Mesenchymal stem cell (in vitro differentiated cells and primary cell): ENCODE measurements at regions not wholly inside any gene's neighbourhood (a gene's known extent, or its start where the extent isn't known, plus 50 kb on each side); places are given as distances from the start of the nearest gene placed in this dataset.

ENCODE experiments used
- DNase-seq: peaks from one replicate; pipeline ENCODE4 v3.0.0-alpha.2; 2013
- H2AFZ ChIP-seq: one replicate; pipeline ENCODE4 v1.6.1; 2013; ENCODE audit warnings: low read depth, mild to moderate bottlenecking, control low read depth, inconsistent platforms, low read length, moderate library complexity
- H2AK5ac ChIP-seq: 2 replicates; pipeline ENCODE4 v1.6.1; 2013; ENCODE audit warnings: low read length, moderate library complexity, mild to moderate bottlenecking, inconsistent platforms; ENCODE audit not compliant: severe bottlenecking
- H2BK120ac ChIP-seq: one replicate; pipeline ENCODE4 v1.6.1; 2013; ENCODE audit warnings: low read depth, mild to moderate bottlenecking, inconsistent platforms, low read length, moderate library complexity
- H2BK12ac ChIP-seq, 2 experiments: one replicate each; pipeline ENCODE4 v1.6.1; 2013; ENCODE audit warnings: inconsistent platforms in 2 of 2, low read length in 2 of 2, mild to moderate bottlenecking in 2 of 2, moderate library complexity in 2 of 2, control low read depth in 1 of 2
- H2BK15ac ChIP-seq: one replicate; pipeline ENCODE4 v1.6.1; 2013; ENCODE audit warnings: mild to moderate bottlenecking, low read depth, inconsistent platforms; ENCODE audit not compliant: poor library complexity, severe bottlenecking
- H2BK5ac ChIP-seq: 2 replicates; pipeline ENCODE4 v1.6.1; 2013; ENCODE audit warnings: low read depth, mild to moderate bottlenecking, low read length, control low read depth, inconsistent platforms; ENCODE audit not compliant: poor library complexity, severe bottlenecking
- H3K14ac ChIP-seq, 2 experiments: one replicate each; pipeline ENCODE4 v1.6.1; 2013; ENCODE audit warnings: inconsistent platforms in 2 of 2, low read length in 2 of 2, control low read depth in 1 of 2, mild to moderate bottlenecking in 1 of 2, moderate library complexity in 1 of 2
- H3K18ac ChIP-seq, 2 experiments: one replicate each; pipeline ENCODE4 v1.6.1; 2013; ENCODE audit warnings: inconsistent platforms in 2 of 2, low read length in 2 of 2, control low read depth in 1 of 2, low read depth in 1 of 2, mild to moderate bottlenecking in 1 of 2
- H3K23ac ChIP-seq, 2 experiments: one replicate each; pipeline ENCODE4 v1.6.1; 2013; ENCODE audit warnings: inconsistent platforms in 2 of 2, low read length in 2 of 2, mild to moderate bottlenecking in 2 of 2, moderate library complexity in 2 of 2, control low read depth in 1 of 2
- H3K27ac ChIP-seq: 2 replicates; pipeline ENCODE4 v1.5.1; 2013; ENCODE audit warnings: mild to moderate bottlenecking, moderate library complexity, low read length, control low read depth, inconsistent platforms; ENCODE audit not compliant: poor library complexity, severe bottlenecking
- H3K27me3 ChIP-seq, 2 experiments: 2 replicates each; pipeline versions ENCODE4 v1.6.1 to v1.7.0; 2013; ENCODE audit warnings: low read length in 2 of 2, mild to moderate bottlenecking in 2 of 2, moderate library complexity in 2 of 2, control low read depth in 1 of 2, inconsistent platforms in 1 of 2; ENCODE audit not compliant: control insufficient read depth in 1 of 2, insufficient read depth in 1 of 2
- H3K36me3 ChIP-seq, 2 experiments: 2 replicates each; pipeline versions ENCODE4 v1.6.1 to v1.7.0; 2013; ENCODE audit warnings: low read length in 2 of 2, control low read depth in 1 of 2, inconsistent platforms in 1 of 2, low read depth in 1 of 2, mild to moderate bottlenecking in 1 of 2; ENCODE audit not compliant: insufficient read depth in 2 of 2, control insufficient read depth in 1 of 2
- H3K4ac ChIP-seq, 2 experiments: one replicate each; pipeline ENCODE4 v1.6.1; 2013; ENCODE audit warnings: inconsistent platforms in 2 of 2, low read length in 2 of 2, mild to moderate bottlenecking in 2 of 2, moderate library complexity in 2 of 2, control low read depth in 1 of 2, low read depth in 1 of 2
- H3K4me1 ChIP-seq: 2 replicates; pipeline ENCODE4 v1.6.1; 2013; ENCODE audit warnings: low read depth, low read length, control low read depth; ENCODE audit not compliant: control insufficient read depth, insufficient read depth
- H3K4me2 ChIP-seq: 2 replicates; pipeline ENCODE4 v1.6.1; 2013; ENCODE audit warnings: low read length, mild to moderate bottlenecking, inconsistent platforms; ENCODE audit not compliant: poor library complexity, severe bottlenecking
- H3K4me3 ChIP-seq, 2 experiments: 2 replicates each; pipeline versions ENCODE4 v1.5.1 to v1.7.0; 2013; ENCODE audit warnings: low read length in 2 of 2, mild to moderate bottlenecking in 2 of 2, control low read depth in 1 of 2, low read depth in 1 of 2; ENCODE audit not compliant: insufficient read depth in 1 of 2
- H3K79me1 ChIP-seq: replicated peaks from 2 replicates; pipeline ENCODE4 v1.6.1; 2013; ENCODE audit warnings: mild to moderate bottlenecking, control low read depth, low read length, inconsistent platforms; ENCODE audit not compliant: poor library complexity, severe bottlenecking
- H3K9ac ChIP-seq: 2 replicates; pipeline ENCODE4 v1.7.0; 2013; ENCODE audit warnings: mild to moderate bottlenecking, low read length, moderate library complexity
- H3K9me3 ChIP-seq: 2 replicates; pipeline ENCODE4 v1.7.0; 2013; ENCODE audit warnings: mild to moderate bottlenecking, low read length; ENCODE audit not compliant: control insufficient read depth
- H4K8ac ChIP-seq: one replicate; pipeline ENCODE4 v1.6.1; 2013; ENCODE audit warnings: inconsistent platforms, mild to moderate bottlenecking, low read length, moderate library complexity
- H4K91ac ChIP-seq: one replicate; pipeline ENCODE4 v1.6.1; 2013; ENCODE audit warnings: mild to moderate bottlenecking, low read length, inconsistent platforms
- WGBS: methylation state at CpG from one replicate; pipeline ENCODE4 v1.1.7; 2013; ENCODE audit warnings: mixed read lengths; 5-methylcytosine and 5-hydroxymethylcytosine counted together

- Histone ChIP-seq H2BK5ac (no peak overlapping the region), H2AK5ac (no peak overlapping the region), H3K9ac (no peak overlapping the region), H3K14ac (no peak overlapping the region), H2AFZ (no peak overlapping the region), H4K91ac (no peak overlapping the region), H3K27ac (no peak overlapping the region), H3K79me1 (no peaks in the 10 kb centered on the region), H3K4me3 (no peak overlapping the region), H3K4ac (no peak overlapping the region), H2BK120ac (no peak overlapping the region), H2BK15ac (no peak overlapping the region), H2BK12ac (no peak overlapping the region), H3K23ac (no peak overlapping the region), H3K4me1 (no peaks in the 10 kb centered on the region), H3K27me3 (peaks cover 3 to 6% of the 10 kb centered on the region in 2 experiments), H3K9me3 (no peaks in the 10 kb centered on the region), H4K8ac (no peak overlapping the region), H3K18ac (peak overlapping the region in 1 of 2 experiments; percentile 34), H3K4me2 (no peak overlapping the region), H3K36me3 (no peaks in the 10 kb centered on the region)
- 89% methylated on average over 10 of the region's 11 CpGs for WGBS
- no peak for DNase-seq
Observed at GRCh38 chr12:32036477-32037263, 70.0 kb upstream of the BICD1 start.

- H2AK5ac ChIP-seq: no peak overlapping the region
- peak overlapping the region in 1 of 2 experiments; percentile 59 for H3K4me3 ChIP-seq
- H3K27ac ChIP-seq: no peak overlapping the region
- no peaks in the 10 kb centered on the region for H3K27me3 ChIP-seq
- no peak overlapping the region for H2AFZ ChIP-seq
- H3K9ac ChIP-seq: no peak overlapping the region
- no peaks in the 10 kb centered on the region for H3K79me1 ChIP-seq
- H3K23ac ChIP-seq: no peak overlapping the region
- no peak overlapping the region for H2BK12ac ChIP-seq
- H3K4me1 ChIP-seq: no peaks in the 10 kb centered on the region
- H3K36me3 ChIP-seq: no peaks in the 10 kb centered on the region
- no peak overlapping the region for H3K18ac ChIP-seq
- no peak overlapping the region for H3K4ac ChIP-seq
- H3K4me2 ChIP-seq: no peak overlapping the region
- peaks cover 20% of the 10 kb centered on the region for H3K9me3 ChIP-seq
- no peak overlapping the region for H2BK5ac ChIP-seq
- no peak overlapping the region for H4K91ac ChIP-seq
- no peak overlapping the region for H2BK15ac ChIP-seq
- H2BK120ac ChIP-seq: no peak overlapping the region
- no peak overlapping the region for H3K14ac ChIP-seq
- WGBS: 49% methylated on average over 6 of the region's 9 CpGs
- DNase-seq: no peak
- no peak overlapping the region for H4K8ac ChIP-seq
Observed at GRCh38 chr12:32039347-32039746, 67.3 kb upstream of the BICD1 start.

- Histone ChIP-seq H4K8ac (no peak overlapping the region), H3K4me1 (no peaks in the 10 kb centered on the region), H3K27me3 (no peaks in the 10 kb centered on the region), H2BK5ac (no peak overlapping the region), H3K79me1 (no peaks in the 10 kb centered on the region), H3K23ac (no peak overlapping the region), H3K9me3 (peaks cover 22% of the 10 kb centered on the region), H3K27ac (no peak overlapping the region), H4K91ac (no peak overlapping the region), H2BK15ac (no peak overlapping the region), H3K9ac (no peak overlapping the region), H3K4ac (no peak overlapping the region), H2BK12ac (no peak overlapping the region), H2AFZ (no peak overlapping the region), H3K14ac (no peak overlapping the region), H3K18ac (no peak overlapping the region), H2AK5ac (no peak overlapping the region), H3K36me3 (no peaks in the 10 kb centered on the region), H3K4me2 (no peak overlapping the region), H3K4me3 (no peak overlapping the region), H2BK120ac (no peak overlapping the region)
- DNase-seq: no peak
- WGBS: 32% methylated on average over 5 of the region's 6 CpGs
Observed at GRCh38 chr12:32039917-32040575, 66.6 kb upstream of the BICD1 start.

GRCh38 chr12:32043928-32044549, 62.6 kb upstream of the BICD1 start:
- Histone ChIP-seq H3K79me1 (no peaks in the 10 kb centered on the region), H3K4me1 (no peaks in the 10 kb centered on the region), H3K4me2 (no peak overlapping the region), H2BK12ac (no peak overlapping the region), H3K4ac (no peak overlapping the region), H2AFZ (no peak overlapping the region), H3K23ac (no peak overlapping the region), H3K4me3 (no peak overlapping the region), H3K18ac (no peak overlapping the region), H4K8ac (no peak overlapping the region), H2BK15ac (no peak overlapping the region), H3K9me3 (peaks cover 22% of the 10 kb centered on the region), H3K36me3 (no peaks in the 10 kb centered on the region), H2BK5ac (no peak overlapping the region), H3K27ac (no peak overlapping the region), H2BK120ac (no peak overlapping the region), H4K91ac (no peak overlapping the region), H3K27me3 (no peaks in the 10 kb centered on the region), H2AK5ac (no peak overlapping the region), H3K14ac (no peak overlapping the region), H3K9ac (no peak overlapping the region)
- 96% methylated on average over 9 of the region's 9 CpGs for WGBS
- DNase-seq: no peak
